H7 (cell line): ENCODE measurements at regions not wholly inside any gene's neighbourhood (a gene's known extent, or its start where the extent isn't known, plus 50 kb on each side); places are given as distances from the start of the nearest gene placed in this dataset.
A peak's percentile ranks its signal among the peaks of the same experiment; 100 is the strongest.

Experiments
- DNase-seq: peaks from one replicate; pipeline ENCODE4 v3.0.0; 2012
- H3K27me3 ChIP-seq: 2 replicates; pipeline ENCODE4 v1.6.0; 2011; ENCODE audit warnings: mild to moderate bottlenecking, low read length; ENCODE audit not compliant: control insufficient read depth, insufficient read depth
- H3K36me3 ChIP-seq: replicated peaks from 2 replicates; pipeline ENCODE4 v1.5.1; 2011; ENCODE audit warnings: low read length; ENCODE audit not compliant: control insufficient read depth, insufficient read depth
- H3K4me3 ChIP-seq: 2 replicates; pipeline ENCODE4 v1.5.1; 2011; ENCODE audit warnings: low read depth, mild to moderate bottlenecking, control low read depth, low read length, moderate library complexity; ENCODE audit not compliant: insufficient read depth

DNA sequence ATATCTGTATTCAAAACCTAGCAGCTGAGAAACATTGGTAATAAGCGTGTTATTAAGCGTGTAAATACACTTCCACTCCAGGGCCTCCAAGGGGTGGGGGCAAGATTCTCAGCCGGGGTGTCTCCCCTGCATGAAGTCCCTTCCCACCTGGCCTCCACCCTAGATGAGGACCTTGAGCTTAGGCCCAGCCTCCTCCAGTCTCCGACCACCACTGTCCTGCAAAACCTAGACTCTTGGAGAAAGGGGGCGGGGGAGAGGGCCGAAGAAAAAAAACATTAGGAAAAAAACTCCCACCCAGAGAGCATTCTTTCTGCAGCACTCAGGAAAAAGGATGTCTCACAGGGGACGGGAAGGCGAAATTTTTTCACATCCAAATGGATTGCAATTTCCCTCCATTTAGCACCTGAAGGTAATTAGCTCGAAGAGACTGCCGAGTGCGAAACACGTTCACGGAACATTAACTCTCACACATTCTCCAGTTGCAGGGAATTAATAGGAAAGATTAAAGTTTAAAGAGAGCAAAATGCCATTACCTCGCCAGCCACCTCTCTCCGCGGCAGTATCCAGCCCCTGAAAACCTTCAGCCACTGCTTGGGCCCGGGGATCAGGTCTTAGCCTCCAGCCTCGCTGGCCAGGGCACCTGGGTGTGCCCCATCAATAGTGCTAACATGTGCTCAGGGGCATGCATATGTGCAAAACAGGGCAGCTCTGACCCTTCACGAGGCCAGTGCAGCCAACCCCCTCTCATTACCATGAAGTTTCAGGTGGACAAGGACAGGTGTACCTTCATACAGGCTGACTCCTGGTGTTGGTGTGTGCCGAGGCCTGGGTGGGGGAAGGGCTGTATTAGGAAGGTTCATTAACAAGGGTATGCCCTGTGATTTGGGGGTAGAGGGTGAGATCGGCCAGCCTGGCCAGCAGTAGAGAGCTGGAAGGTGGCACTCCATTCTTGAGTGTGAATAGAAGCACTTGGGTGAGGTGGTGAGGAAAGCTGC lies 77.2 kb downstream of the HIF1AN start:
- Histone ChIP-seq H3K4me3 (no peak overlapping the region), H3K36me3 (no peaks in the 10 kb centered on the region), H3K27me3 (no peaks in the 10 kb centered on the region)
- DNase-seq, result no peak

DNA sequence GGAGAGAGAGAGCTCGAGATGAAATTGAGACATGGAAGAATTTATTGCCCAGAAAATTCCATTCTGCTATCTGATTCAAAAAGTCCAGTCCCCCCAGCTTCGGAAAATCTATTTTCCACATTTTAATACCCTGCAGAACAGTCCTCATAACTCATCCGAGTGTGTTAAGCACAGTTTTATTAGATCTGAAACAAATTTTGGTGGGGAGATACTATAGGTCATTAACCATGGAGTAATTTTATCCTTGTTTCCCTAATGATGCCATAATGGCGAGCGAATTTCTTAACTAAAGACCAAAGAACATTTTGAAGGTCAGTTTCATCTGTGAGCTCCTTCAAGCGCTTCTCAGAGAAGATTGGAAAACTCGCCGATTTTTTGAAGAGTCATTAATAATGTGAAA lies 78.1 kb downstream of the HIF1AN start:
- H3K36me3 ChIP-seq, result no peaks in the 10 kb centered on the region
- no peak overlapping the region for H3K4me3 ChIP-seq
- no peak for DNase-seq
- H3K27me3 ChIP-seq, result no peaks in the 10 kb centered on the region

DNA sequence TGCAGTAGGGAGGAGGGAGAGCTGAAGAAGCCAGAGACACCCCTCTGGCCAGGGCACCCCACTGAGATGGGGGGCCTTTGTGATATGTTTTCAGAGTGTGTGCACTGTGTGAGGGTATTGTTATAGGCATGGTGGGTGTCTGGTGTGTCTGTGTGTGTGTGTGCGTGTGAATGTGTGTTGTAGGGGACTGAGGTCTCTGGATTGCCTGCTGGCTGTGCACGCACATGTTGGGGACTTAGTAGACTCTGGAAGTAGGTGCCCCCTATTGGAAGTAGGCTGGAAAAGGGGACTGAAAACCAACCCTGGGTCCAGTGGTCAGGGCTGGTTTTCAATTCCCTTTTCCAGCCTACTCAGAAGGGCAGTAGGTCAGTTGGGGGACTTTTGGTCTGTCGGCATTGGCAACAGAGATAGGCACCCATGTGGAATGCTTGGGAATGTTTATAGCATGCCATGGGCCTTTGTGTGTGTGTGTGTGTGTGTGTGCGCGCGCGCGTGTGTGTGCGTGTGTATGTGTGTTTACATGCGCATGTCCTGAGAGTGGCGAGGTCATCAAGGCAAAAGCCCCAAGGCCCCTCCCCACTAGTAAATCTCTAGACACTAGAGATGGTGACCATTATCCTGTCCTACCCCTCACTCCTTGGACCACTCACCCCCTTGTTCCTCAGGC lies 78.8 kb downstream of the HIF1AN start:
- DNase-seq, result no peak
- Histone ChIP-seq H3K27me3 (no peaks in the 10 kb centered on the region), H3K36me3 (no peaks in the 10 kb centered on the region), H3K4me3 (no peak overlapping the region)

DNA sequence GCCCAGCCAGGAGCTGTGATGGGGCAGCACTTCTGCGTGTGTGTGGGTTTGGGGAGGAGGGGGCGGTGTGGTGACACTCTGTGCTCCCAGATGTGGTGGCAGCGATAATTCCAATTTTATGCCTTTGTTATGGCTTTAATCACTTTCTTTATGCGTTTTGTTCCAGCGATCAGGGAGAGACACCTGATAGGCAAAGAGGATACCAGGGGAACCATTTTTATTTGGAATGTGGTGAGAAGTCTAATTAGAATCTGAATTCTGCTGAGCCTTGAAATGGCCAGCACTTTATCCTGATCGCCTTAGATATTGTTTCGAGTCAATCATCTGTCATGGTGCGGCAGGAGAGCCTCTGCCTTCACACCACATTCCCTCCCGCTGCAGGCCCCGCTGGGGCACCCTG lies 79.5 kb downstream of the HIF1AN start:
- Histone ChIP-seq H3K27me3 (no peaks in the 10 kb centered on the region), H3K4me3 (no peak overlapping the region), H3K36me3 (no peaks in the 10 kb centered on the region)
- no peak for DNase-seq

DNA sequence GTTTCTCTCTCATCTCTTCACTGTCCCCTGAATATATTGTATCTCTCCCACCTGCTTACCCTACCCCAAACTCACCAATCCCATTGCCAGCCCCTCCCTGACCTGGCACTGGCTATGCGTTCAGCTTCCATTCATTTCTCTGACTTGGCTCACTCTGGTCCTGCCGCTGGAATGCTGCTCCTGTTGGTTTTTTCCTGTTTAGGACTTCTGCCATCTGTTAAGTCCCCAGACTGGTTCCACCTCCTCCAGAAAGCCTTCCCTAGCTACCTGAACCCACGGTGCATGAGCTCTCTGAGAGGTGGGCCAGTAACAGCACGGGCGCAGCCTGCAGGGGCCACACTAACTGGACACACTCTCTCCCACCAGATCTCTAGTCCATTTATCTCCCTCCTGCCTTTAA lies 80.2 kb downstream of the HIF1AN start:
- Histone ChIP-seq H3K4me3 (no peak overlapping the region), H3K27me3 (no peaks in the 10 kb centered on the region), H3K36me3 (no peaks in the 10 kb centered on the region)
- DNase-seq, result no peak

DNA sequence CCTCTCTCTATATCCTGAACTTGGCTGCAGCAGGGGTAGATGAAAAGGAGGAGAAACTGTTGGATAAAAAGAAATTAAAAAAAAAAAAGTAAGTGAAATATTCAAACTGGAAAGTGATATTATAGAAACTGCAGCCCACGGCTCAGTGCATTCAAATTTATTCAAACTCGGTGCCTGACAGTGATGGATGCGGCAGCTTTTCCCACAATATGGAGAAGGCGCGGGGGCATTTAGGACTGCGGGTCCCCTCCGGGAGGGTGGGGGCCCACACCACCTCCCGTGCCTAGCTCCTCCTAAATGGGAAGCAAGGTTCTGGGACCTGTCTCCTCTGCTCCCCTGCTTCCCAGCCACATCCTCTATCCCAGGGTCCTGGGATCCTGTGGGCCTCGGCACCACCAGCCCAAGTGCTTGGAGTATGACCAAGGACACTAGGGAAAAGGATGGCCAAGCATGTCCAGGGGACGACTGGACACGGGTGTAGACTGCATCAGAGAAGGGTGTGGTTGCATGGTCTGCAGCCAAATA lies 82.4 kb downstream of the HIF1AN start:
- Histone ChIP-seq H3K36me3 (no peaks in the 10 kb centered on the region), H3K4me3 (no peak overlapping the region), H3K27me3 (no peaks in the 10 kb centered on the region)
- DNase-seq, result no peak

DNA sequence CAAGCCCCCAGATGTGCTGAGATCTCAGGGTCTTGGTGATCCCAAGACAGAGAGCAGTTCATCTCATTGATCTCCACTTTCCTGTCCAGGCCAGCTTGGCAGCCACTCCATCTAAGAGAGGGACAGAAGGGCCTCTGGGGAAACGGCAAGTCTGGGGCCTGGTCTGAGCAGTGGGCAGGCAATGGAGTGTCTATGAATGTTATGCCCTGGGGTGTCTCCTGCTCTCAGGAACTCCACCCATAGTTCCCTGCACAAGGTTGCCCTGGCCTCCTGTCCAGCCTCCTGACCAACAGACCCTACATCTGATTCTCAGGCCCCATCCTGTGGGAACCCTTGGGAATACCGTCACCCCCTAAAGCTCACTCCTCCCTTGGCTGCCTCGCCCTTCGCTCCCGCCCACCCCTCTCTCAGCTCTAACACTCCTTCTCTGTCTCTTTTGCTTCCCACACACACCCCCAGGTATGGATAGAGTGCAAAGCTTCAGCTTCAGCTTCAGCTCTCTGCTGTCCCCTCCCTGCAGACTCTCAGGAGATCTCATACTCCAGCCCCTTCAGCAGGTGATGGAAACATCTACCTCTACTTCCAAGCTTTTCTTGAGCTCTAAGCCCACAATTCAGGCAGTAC lies 83.0 kb downstream of the HIF1AN start:
- Histone ChIP-seq H3K27me3 (no peaks in the 10 kb centered on the region), H3K4me3 (no peak overlapping the region), H3K36me3 (no peaks in the 10 kb centered on the region)
- DNase-seq, result no peak

DNA sequence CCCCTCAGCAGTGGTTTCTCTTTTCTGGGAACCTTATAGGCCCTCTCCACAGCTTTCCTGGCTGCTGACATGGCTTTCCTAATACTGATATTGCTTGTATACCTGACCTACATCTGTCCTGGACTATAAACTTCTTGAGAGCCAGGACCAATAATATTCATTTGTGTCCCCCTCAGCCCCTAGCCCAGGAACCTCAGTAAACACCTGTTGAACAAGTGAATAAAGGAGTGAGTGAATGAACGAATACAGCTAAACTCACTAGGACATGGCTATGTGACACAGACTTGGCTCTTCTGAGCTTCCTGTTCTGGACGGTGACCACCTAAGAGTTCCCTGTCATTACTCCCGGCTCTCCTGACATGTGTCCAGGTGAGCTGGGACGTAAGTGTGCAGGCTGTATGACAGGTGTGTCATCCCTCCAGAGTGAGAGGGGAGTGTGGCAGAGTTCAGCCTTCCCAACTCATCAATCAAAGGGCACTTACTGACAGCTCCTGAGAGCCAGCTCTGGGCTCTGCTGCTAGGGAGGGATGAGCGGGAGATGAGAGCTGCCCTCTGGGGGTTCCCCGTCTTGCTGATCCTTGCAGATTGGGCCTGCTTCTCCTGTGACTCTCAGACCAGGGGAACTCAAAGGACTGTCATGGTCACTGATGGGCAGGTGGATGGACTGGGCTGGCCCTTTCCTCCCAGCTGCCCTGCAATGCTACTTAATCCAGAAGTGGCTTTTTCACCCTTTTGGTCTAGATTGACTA lies 84.5 kb downstream of the HIF1AN start:
- Histone ChIP-seq H3K27me3 (0 out of 2 replicates have a peak, but pooled peaks cover 3% of the 10 kb centered on the region), H3K36me3 (no peaks in the 10 kb centered on the region)
- DNase-seq, result no peak

DNA sequence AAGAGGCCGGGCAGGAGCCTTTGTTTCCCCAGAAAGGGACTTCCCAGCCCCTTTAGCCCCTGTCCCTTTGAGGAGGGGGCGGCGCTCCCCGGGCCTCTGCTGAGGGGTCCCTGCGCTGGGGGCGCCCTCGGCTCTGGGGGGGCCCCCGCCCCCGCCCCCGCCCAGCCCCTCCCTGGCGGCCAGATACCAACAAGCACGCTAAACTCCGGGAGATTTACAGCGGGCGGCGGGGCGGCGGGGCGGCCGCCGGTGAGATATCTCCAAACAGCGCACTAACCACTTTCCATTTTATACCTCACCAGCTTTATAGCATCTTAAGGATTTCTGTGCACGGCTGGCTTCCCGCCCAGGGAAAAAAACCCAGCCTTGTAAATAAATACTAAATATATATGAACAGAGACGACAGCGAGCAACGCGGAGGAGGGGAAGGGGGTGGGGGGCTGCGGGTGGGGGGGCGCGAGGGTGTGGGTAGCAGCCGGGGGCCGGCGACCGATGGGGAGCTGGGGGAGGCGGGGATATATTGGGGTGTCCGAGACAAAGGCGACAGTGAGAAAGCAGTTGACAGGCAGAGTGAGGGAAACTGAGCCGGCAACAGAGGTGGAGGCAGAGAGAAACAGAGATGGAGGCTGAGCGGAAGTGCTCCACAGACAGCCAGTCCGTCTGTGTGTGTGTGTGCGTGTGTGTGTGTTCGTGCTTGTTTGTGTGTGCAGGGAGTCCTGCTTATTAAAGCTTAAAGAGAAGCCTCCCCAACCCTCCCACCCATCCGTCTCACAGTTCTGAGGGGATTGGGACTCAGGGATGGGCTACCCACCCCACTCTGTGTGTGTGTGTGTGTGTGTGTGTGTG lies 85.8 kb downstream of the HIF1AN start:
- no peak for DNase-seq
- Histone ChIP-seq H3K4me3 (no peak overlapping the region), H3K36me3 (no peaks in the 10 kb centered on the region), H3K27me3 (0 out of 2 replicates have a peak, but pooled peaks cover 3% of the 10 kb centered on the region)

More for the DNA sequence above, 84.5 kb downstream of the HIF1AN start:
- H3K4me3 ChIP-seq, result no peak overlapping the region

DNA sequence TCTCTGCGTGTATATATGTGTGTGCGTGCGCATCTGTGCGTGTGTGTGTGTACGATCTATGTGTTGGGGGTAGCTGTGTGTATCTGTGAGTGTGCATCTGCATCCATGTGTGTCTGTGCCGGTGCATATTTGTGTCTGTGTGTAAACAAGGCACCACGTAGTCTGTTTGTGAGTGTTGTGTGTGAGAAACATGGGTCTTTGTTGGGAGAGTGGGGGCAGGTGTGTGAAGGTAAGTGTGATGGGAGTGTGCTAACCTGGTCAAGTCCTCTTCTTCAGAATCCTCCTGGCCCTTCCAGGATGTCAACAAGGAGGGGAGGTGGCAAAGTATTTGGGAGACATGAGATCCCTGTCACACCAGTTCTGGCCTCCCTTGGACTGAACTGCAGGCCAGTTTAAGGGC lies 87.2 kb downstream of the HIF1AN start:
- no peaks in the 10 kb centered on the region for H3K36me3 ChIP-seq
- H3K27me3 ChIP-seq, result 0 out of 2 replicates have a peak, but pooled peaks cover 3% of the 10 kb centered on the region
- H3K4me3 ChIP-seq, result no peak overlapping the region
- DNase-seq, result peak; percentile 8

DNA sequence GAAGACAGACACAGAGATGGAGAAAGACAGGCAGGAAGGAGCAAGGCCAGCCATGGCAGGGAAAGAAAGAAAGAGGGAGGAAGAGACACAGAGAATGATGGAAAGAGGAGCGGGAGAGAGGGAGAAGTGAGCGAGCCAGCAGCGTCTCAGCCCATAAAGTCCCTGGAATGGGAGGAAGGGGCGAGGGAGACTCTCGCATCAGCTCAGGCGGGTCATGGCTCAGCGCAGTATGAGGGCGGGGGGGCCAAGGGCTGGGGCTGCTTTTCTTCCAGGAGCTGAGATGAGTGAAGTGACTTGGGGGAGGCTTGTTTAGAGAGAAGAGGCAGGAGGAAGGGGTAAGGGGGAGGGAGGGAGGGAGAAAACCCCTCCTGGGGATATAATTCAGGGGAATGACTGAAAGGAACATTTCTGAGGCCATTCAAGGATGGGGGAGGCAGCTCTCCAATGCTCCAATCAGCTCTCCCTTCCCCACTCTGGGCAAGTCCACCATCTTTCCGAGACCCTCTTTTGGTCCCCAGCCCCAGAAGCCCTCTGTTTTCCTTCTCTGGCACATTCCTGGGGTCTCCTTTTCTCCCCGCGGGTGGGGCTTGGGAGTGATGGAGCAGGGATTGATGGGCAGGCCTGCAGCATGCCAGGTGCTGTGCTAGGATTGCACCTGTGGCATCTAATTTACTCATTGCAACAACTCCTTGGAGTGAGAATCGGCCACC lies 87.9 kb downstream of the HIF1AN start:
- Histone ChIP-seq H3K4me3 (no peak overlapping the region), H3K36me3 (no peaks in the 10 kb centered on the region), H3K27me3 (0 out of 2 replicates have a peak, but pooled peaks cover 3% of the 10 kb centered on the region)
- DNase-seq, result no peak

DNA sequence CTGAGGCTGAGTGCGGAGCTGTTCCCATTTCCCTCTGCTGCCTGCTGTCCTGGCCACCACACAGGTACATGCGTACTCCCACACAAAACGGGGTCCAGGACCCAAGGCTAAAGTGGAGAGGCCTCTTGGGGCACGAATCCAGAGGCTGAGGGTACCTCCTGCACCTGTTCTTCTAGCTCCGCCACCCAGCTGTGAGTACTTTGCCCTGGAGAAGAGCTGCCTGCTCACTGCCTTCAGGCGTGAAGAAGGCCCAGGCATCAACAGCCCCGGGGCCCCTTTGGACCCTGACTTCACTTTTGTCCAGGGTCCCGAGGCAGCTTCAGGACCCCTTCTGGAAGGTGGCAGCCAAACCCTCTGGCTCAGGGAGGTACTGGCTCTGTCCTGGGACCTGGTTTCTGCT lies 88.6 kb downstream of the HIF1AN start:
- H3K36me3 ChIP-seq, result no peaks in the 10 kb centered on the region
- 0 out of 2 replicates have a peak, but pooled peaks cover 3% of the 10 kb centered on the region for H3K27me3 ChIP-seq
- no peak for DNase-seq
- H3K4me3 ChIP-seq, result no peak overlapping the region

DNA sequence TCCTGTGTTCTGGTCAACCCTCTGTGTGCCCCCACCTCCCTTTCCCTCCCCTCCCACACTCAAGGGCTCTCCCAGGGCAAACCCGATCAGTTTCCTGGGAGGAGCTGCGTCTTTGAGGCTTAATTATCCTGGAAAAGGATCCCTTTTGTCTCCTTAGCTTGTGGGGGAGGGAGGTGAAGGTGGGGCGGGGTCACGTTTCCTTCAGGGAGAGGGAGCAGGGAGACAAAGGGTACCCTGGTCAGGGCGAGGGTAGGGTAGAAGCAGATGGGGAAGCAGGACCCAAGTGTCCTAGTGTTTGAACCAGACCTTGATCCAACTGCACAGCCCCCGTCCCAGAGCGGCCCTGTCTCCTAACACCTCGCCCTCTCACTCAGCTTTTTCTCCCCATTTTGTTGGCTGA lies 90.1 kb downstream of the HIF1AN start:
- H3K36me3 ChIP-seq, result no peaks in the 10 kb centered on the region
- peak; percentile 87 for DNase-seq
- H3K4me3 ChIP-seq, result peak overlapping the region; percentile 20; the same call in 1 of the 2 replicates
- H3K27me3 ChIP-seq, result 0 out of 2 replicates have a peak, but pooled peaks cover 3% of the 10 kb centered on the region
